ENCODE measurements at regions not wholly inside any gene's neighbourhood (a gene's known extent, or its start where the extent isn't known, plus 50 kb on each side); places are given as distances from the start of the nearest gene placed in this dataset.

DNA sequence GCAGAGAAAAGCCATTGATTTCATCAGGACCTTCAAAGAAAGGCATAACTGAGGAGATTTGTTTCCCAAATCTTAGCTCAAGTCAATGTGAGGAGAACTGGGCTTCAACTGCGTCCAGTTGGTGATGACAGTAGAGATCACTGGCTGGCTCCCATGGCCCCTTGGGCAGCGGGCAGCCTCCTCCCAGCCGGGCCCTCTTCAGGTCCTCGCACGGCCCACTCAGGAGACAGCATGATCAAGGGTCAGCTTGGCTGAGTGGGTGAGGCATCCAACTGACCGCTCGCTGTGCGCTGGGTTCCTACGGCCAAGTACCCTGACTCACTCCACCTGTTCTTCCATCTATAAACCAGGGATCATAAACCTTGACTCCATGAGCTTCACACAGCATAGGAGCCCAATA lies 274.0 kb downstream of the NSG2 start:
- H3K9me3 Mint-ChIP-seq: no peaks in the 10 kb centered on the region
- no peaks in the 10 kb centered on the region for H3K36me3 Mint-ChIP-seq
- H3K27me3 Mint-ChIP-seq (ENCODE audit: low read depth in 3 of 3): peaks cover 7 to 10% (median 10%) of the 10 kb centered on the region in 3 donors
- no peak overlapping the region for H3K27ac Mint-ChIP-seq
- no peak overlapping the region for H3K4me3 Mint-ChIP-seq
- DNase-seq: no peak
- H3K4me1 Mint-ChIP-seq: no peaks in the 10 kb centered on the region

DNA sequence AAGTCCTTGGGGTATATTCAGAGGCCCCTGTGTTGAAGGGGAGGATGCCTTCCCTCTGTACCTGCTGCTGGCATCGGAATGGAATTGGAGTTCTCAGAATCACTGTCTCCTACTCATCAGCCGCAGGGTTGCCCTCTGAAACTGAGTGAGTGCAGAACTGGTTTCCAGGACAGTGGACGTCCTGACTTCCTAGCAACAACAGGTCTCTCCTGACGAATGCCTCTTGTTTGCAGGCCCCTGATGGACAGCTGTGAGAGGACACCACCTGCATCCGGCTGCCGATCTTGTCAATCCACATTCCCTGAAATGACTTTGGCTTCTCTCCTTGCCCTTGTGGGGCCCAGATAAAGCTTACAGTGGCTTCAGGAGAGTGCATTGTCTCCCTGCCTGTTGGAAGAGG lies 274.5 kb downstream of the NSG2 start:
- no peak overlapping the region for H3K4me3 Mint-ChIP-seq
- no peaks in the 10 kb centered on the region for H3K36me3 Mint-ChIP-seq
- no peak overlapping the region for H3K27ac Mint-ChIP-seq
- H3K9me3 Mint-ChIP-seq: no peaks in the 10 kb centered on the region
- H3K27me3 Mint-ChIP-seq (ENCODE audit: low read depth in 3 of 3): peaks cover 6 to 12% (median 7%) of the 10 kb centered on the region in 3 donors
- DNase-seq: no peak
- no peaks in the 10 kb centered on the region for H3K4me1 Mint-ChIP-seq

DNA sequence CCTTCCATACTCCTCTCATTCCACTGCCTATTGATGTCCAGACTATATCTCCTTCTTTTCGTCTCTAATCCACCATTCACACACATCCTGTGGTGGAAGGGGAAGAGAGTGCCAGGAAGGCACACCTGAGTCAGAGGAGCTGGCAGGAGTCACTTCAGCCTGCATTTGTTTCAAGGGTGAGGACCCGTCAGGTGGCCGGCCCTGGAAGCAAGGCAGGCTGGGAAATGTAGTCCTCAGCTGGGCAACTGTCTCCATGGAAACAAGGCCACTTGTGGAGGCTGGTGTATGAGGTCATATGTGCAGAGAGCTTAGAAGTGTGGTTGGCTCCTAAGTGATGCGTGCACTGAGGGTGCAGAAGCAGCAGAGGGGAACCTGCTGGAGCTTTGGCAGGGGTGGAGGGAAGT lies 278.4 kb downstream of the NSG2 start:
- Mint-ChIP-seq H3K4me1 (no peaks in the 10 kb centered on the region), H3K27me3 (ENCODE audit: low read depth in 3 of 3) (peaks cover 3 to 9% (median 8%) of the 10 kb centered on the region in 3 donors), H3K36me3 (no peaks in the 10 kb centered on the region), H3K9me3 (no peaks in the 10 kb centered on the region), H3K4me3 (no peak overlapping the region), H3K27ac (no peak overlapping the region)
- DNase-seq: no peak

- DNase-seq: no peak
- H3K36me3 Mint-ChIP-seq: no peaks in the 10 kb centered on the region
- H3K27me3 Mint-ChIP-seq (ENCODE audit: low read depth in 3 of 3): peaks cover 3 to 9% (median 5%) of the 10 kb centered on the region in 3 donors
- no peak overlapping the region for H3K27ac Mint-ChIP-seq
- no peaks in the 10 kb centered on the region for H3K9me3 Mint-ChIP-seq
- no peak overlapping the region for H3K4me3 Mint-ChIP-seq
- no peaks in the 10 kb centered on the region for H3K4me1 Mint-ChIP-seq
These were observed 279.2 kb downstream of the NSG2 start for GRCh38 chr5:174324680-174325079.

GRCh38 chr5:174325431-174325830 lies 279.9 kb downstream of the NSG2 start:
- peaks cover 3 to 9% (median 5%) of the 10 kb centered on the region in 3 donors for H3K27me3 Mint-ChIP-seq (ENCODE audit: low read depth in 3 of 3)
- H3K36me3 Mint-ChIP-seq: no peaks in the 10 kb centered on the region
- H3K4me1 Mint-ChIP-seq: no peaks in the 10 kb centered on the region
- no peak overlapping the region for H3K4me3 Mint-ChIP-seq
- H3K27ac Mint-ChIP-seq: peak overlapping the region in 1 of 6 donors; percentile 71
- no peaks in the 10 kb centered on the region for H3K9me3 Mint-ChIP-seq
- no peak for DNase-seq

DNA sequence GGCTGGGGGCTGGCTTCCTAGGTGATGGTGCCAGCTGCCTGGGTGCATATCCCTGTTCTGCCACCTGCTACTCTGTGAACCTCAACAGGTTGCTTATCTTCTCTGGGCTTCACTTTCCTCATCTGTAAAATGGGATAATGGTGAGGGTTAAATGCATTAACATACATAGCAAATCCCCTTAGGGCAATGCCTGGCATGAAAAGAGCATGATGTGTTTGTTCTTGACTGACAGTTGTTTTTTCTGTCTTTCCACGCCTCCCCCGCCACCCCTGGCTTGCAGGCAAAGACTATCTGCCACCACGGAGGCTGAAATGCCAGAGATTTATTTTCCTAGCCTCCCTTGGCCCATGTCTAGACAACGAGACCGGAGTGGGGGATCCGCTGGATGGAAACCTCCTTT lies 280.5 kb downstream of the NSG2 start:
- Mint-ChIP-seq H3K36me3 (no peaks in the 10 kb centered on the region), H3K27me3 (ENCODE audit: low read depth in 3 of 3) (peaks cover 3 to 9% (median 5%) of the 10 kb centered on the region in 3 donors), H3K9me3 (no peaks in the 10 kb centered on the region), H3K27ac (no peak overlapping the region), H3K4me3 (no peak overlapping the region), H3K4me1 (no peaks in the 10 kb centered on the region)
- DNase-seq: no peak

- Mint-ChIP-seq H3K36me3 (no peaks in the 10 kb centered on the region), H3K4me3 (no peak overlapping the region), H3K27me3 (ENCODE audit: low read depth in 3 of 3) (peaks cover 3 to 7% (median 6%) of the 10 kb centered on the region in 3 donors), H3K27ac (no peak overlapping the region), H3K4me1 (no peaks in the 10 kb centered on the region), H3K9me3 (no peaks in the 10 kb centered on the region)
- DNase-seq: no peak
These were observed 280.9 kb downstream of the NSG2 start for GRCh38 chr5:174326372-174326771.

DNA sequence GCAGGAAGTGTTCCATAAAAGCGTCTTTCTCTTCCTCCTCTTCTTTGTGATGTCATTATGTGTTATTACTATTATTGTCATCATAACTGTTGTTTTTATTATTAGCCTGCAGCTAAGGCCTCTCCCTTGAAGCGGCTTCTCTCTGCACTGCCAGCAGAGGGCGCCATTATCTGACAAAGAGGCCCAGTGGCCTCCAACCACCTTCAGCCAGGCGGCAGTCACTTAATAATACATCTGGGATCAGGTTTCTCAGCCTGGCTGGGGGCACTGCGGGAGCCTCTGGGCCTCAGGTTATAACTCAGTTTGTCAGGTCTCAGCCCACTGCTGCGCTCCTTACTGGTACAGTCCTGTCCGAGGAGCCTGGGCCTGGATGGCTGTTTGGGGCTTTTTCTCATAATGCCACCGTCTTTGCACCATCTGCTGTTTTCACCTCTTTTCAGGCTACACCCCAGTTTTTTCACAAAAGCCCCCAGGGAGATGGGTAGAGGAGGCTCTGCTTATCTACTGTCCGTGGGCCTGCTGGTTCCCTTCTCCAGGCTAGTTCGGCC lies 281.9 kb downstream of the NSG2 start:
- Mint-ChIP-seq H3K4me3 (no peak overlapping the region), H3K27me3 (ENCODE audit: low read depth in 3 of 3) (peaks cover 3 to 7% (median 4%) of the 10 kb centered on the region in 3 donors), H3K27ac (no peak overlapping the region), H3K36me3 (no peaks in the 10 kb centered on the region), H3K9me3 (no peaks in the 10 kb centered on the region), H3K4me1 (no peaks in the 10 kb centered on the region)
- DNase-seq: no peak

DNA sequence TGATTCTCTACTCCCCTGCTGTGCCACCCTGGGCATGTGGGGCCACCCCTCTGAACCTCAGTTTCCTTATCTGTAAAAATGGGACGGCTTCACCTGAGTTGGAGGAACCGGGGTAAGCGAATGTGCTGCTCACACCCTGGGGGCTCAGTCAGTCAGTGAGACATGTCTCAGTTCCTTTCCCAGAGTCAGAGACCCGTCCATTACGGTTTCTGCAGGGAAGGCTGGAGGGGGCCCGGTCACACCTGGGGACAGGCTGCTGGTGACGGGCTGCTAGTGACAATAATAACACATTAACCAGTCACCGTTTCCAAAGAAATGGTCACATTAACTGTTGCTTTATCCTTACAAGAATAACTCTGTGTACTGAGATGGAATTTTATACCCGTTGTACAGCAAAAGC lies 282.4 kb downstream of the NSG2 start:
- no peaks in the 10 kb centered on the region for H3K36me3 Mint-ChIP-seq

GRCh38 chr5:174328631-174329299 lies 283.3 kb downstream of the NSG2 start:
- no peaks in the 10 kb centered on the region for H3K36me3 Mint-ChIP-seq
- DNase-seq: no peak
- no peaks in the 10 kb centered on the region for H3K9me3 Mint-ChIP-seq
- H3K4me1 Mint-ChIP-seq: no peaks in the 10 kb centered on the region
- H3K27ac Mint-ChIP-seq: no peak overlapping the region
- peaks cover 2 to 7% (median 3%) of the 10 kb centered on the region in 3 donors for H3K27me3 Mint-ChIP-seq (ENCODE audit: low read depth in 3 of 3)
- no peak overlapping the region for H3K4me3 Mint-ChIP-seq

More for the DNA sequence above, 282.4 kb downstream of the NSG2 start:
- H3K27ac Mint-ChIP-seq: no peak overlapping the region
- no peaks in the 10 kb centered on the region for H3K9me3 Mint-ChIP-seq
- H3K4me1 Mint-ChIP-seq: no peaks in the 10 kb centered on the region
- peaks cover 2 to 7% (median 3%) of the 10 kb centered on the region in 3 donors for H3K27me3 Mint-ChIP-seq (ENCODE audit: low read depth in 3 of 3)
- no peak for DNase-seq
- no peak overlapping the region for H3K4me3 Mint-ChIP-seq

DNA sequence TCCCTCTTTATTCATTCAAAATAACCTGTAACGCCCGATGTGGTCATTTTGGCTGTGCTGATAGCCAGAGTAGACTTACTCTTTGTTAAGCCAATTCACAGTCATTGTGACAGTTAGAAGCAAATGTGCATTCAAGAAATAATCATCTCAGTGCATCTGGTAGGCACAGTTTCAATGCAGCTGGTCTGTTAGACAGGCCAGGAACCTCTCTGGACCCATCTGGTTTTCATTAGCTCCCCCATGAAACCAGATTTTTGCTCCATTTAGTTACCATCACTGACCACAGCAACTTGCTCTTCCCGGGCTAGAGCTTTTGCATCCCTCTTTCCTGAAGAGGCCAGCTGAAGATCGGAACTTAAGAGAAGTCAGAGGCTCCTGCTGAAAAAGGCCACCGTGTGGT lies 284.2 kb downstream of the NSG2 start:
- DNase-seq: no peak
- Mint-ChIP-seq H3K27ac (peak overlapping the region in 1 of 6 donors; percentile 23), H3K4me1 (no peaks in the 10 kb centered on the region), H3K4me3 (no peak overlapping the region), H3K36me3 (no peaks in the 10 kb centered on the region), H3K9me3 (no peaks in the 10 kb centered on the region), H3K27me3 (ENCODE audit: low read depth in 3 of 3) (peaks cover 2 to 5% (median 4%) of the 10 kb centered on the region in 3 donors)

- Mint-ChIP-seq H3K27ac (no peak overlapping the region), H3K4me3 (no peak overlapping the region), H3K27me3 (ENCODE audit: low read depth in 3 of 3) (peaks cover 0 to 6% (median 4%) of the 10 kb centered on the region in 3 donors), H3K4me1 (no peaks in the 10 kb centered on the region), H3K9me3 (no peaks in the 10 kb centered on the region), H3K36me3 (no peaks in the 10 kb centered on the region)
- no peak for DNase-seq
These were observed 290.3 kb downstream of the NSG2 start for GRCh38 chr5:174335682-174336364.

DNA sequence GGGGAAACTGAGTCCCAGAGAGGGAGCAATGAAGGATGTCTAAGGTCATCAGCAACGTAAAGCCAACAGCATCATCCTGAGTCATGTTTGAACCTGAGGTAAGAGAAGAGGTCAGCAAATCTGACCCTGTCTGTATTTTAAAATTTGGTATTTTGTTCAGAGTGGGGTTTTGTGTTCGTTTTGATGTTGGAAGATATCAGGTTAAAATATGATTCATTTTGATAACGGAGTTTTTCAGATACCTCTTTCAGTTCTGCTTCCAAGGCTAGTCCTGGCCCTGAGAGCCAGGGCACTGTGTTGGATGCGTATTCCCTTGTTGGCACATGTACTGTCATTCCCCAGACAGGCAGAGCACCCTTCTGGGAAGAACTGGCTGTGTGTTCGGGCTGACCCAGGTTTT lies 291.0 kb downstream of the NSG2 start:
- no peak overlapping the region for H3K4me3 Mint-ChIP-seq
- H3K27me3 Mint-ChIP-seq (ENCODE audit: low read depth in 3 of 3): peaks cover 0 to 4% (median 4%) of the 10 kb centered on the region in 3 donors
- no peak for DNase-seq
- H3K4me1 Mint-ChIP-seq: no peaks in the 10 kb centered on the region
- H3K27ac Mint-ChIP-seq: no peak overlapping the region
- H3K9me3 Mint-ChIP-seq: no peaks in the 10 kb centered on the region
- H3K36me3 Mint-ChIP-seq: no peaks in the 10 kb centered on the region

DNA sequence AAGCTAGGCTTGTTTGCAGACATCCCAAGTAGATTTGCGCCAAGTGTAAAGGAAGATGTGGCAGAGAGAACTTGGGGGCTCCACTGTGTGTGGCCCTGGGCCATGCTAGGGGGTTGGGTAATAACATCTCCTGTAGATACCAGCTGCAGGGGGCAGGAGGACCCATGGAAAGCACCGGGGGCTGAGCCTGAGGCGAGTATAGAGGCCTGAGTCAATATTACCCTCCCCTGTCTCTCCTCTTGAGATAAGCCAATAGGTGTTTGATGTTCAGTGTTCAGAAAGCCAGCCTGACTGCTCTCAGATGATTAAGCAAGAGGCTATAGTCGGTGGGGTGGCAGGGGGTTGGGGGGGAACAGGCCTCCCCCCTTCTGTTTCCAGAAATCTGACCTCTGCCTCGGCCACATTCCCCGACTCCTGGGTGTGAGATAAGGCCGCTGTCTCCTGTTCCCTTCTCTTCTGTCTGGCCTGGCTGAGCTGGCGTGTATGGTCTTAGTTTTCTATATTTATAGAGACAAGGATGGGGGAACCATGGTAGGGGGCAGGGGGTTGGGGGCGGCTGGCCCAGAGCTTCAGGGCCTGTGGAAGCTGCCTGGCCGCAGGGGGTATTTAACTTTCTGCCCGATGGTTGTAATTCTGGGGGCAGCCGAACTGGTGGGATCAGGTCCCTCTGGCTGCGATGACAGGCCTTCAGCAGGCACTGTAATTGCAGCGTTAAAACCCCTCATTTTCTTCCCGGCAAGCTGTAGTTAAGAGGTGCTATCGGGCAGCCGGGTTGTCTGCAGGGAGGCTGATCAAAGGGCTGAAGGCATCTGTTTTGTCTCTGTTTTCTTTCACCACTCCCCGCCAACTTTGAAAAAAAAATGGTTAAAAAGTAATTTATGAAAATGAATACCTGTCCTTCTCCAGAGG lies 292.0 kb downstream of the NSG2 start:
- Mint-ChIP-seq H3K9me3 (no peaks in the 10 kb centered on the region), H3K4me1 (no peaks in the 10 kb centered on the region), H3K27me3 (ENCODE audit: low read depth in 3 of 3) (peaks cover 0 to 4% (median 4%) of the 10 kb centered on the region in 3 donors), H3K27ac (no peak overlapping the region), H3K4me3 (no peak overlapping the region), H3K36me3 (no peaks in the 10 kb centered on the region)
- no peak for DNase-seq

Data from immature natural killer cell (primary cell).